HEK293 (cell line): ENCODE measurements at regions not wholly inside any gene's neighbourhood (a gene's known extent, or its start where the extent isn't known, plus 50 kb on each side); places are given as distances from the start of the nearest gene placed in this dataset.

Source experiments
- KLF10 ChIP-seq: fragments of 450-650 bp; IDR thresholded peaks from 2 replicates; pipeline ENCODE4 v1.5.1; 2018; ENCODE audit warnings: missing biosample characterization, mild to moderate bottlenecking, missing genetic modification characterization
- KLF16 ChIP-seq: fragments of 450-650 bp; formaldehyde crosslinking; IDR thresholded peaks from 2 replicates; pipeline ENCODE4 v1.5.1; 2017; ENCODE audit warnings: missing biosample characterization, missing genetic modification characterization
- MEIS1 ChIP-seq: sonication (generic); formaldehyde crosslinking; IDR thresholded peaks from 2 replicates; pipeline ENCODE4 v1.8.1; 2022; ENCODE audit warnings: missing genetic modification reagents, mild to moderate bottlenecking, borderline replicate concordance
- SP2 ChIP-seq: fragments of 450-650 bp; formaldehyde crosslinking; IDR thresholded peaks from 2 replicates; pipeline ENCODE4 v1.5.1; 2016; ENCODE audit warnings: missing biosample characterization, missing genetic modification characterization
- SP3 ChIP-seq: fragments of 450-650 bp; formaldehyde crosslinking; IDR thresholded peaks from 2 replicates; pipeline ENCODE4 v1.5.1; 2016; ENCODE audit warnings: missing biosample characterization, missing genetic modification characterization
- TRIM28 ChIP-seq: IDR thresholded peaks from 2 replicates; pipeline ENCODE4 v1.6.1; 2011; ENCODE audit warnings: low read length, control low read depth, borderline replicate concordance
- ZNF10 ChIP-seq: fragments of 450-650 bp; formaldehyde crosslinking; IDR thresholded peaks from 2 replicates; pipeline ENCODE4 v1.5.1; 2017; ENCODE audit warnings: missing biosample characterization, missing genetic modification characterization
- ZNF175 ChIP-seq: fragments of 450-650 bp; formaldehyde crosslinking; IDR thresholded peaks from 2 replicates; pipeline ENCODE4 v1.5.1; 2016; ENCODE audit warnings: missing biosample characterization, missing genetic modification characterization
- ZNF391 ChIP-seq: fragments of 450-650 bp; formaldehyde crosslinking; IDR thresholded peaks from 2 replicates; pipeline ENCODE4 v1.5.1; 2016; ENCODE audit warnings: low read depth, missing biosample characterization, missing genetic modification characterization, borderline replicate concordance
- ZNF394 ChIP-seq: fragments of 450-650 bp; formaldehyde crosslinking; IDR thresholded peaks from 2 replicates; pipeline ENCODE4 v1.5.1; 2016; ENCODE audit warnings: missing biosample characterization, missing genetic modification characterization, mild to moderate bottlenecking, moderate library complexity, borderline replicate concordance
- ZNF501 ChIP-seq: fragments of 450-650 bp; formaldehyde crosslinking; IDR thresholded peaks from 2 replicates; pipeline ENCODE4 v1.5.1; 2016; ENCODE audit warnings: missing biosample characterization, missing genetic modification characterization
- ZNF555 ChIP-seq: fragments of 450-650 bp; formaldehyde crosslinking; conservative IDR thresholded peaks from 2 replicates; pipeline ENCODE4 v1.5.1; 2017; ENCODE audit warnings: missing biosample characterization, mild to moderate bottlenecking, missing genetic modification characterization, inconsistent platforms
- ZNF654 ChIP-seq: fragments of 450-650 bp; formaldehyde crosslinking; IDR thresholded peaks from 2 replicates; pipeline ENCODE4 v1.5.1; 2016; ENCODE audit warnings: low read depth, missing biosample characterization, missing genetic modification characterization
- ZNF768 ChIP-seq: fragments of 450-650 bp; formaldehyde crosslinking; IDR thresholded peaks from 2 replicates; pipeline ENCODE4 v1.5.1; 2018; ENCODE audit warnings: missing biosample characterization, mild to moderate bottlenecking, missing genetic modification characterization
- ZNF837 ChIP-seq: fragments of 450-650 bp; formaldehyde crosslinking; IDR thresholded peaks from 2 replicates; pipeline ENCODE4 v1.5.1; 2016; ENCODE audit warnings: missing biosample characterization, missing genetic modification characterization
- TF ChIP-seq, protein P1 (sequence below): fragments of 450-650 bp; formaldehyde crosslinking; IDR thresholded peaks from 2 replicates; pipeline ENCODE4 v1.5.1; 2017; ENCODE audit warnings: missing biosample characterization, missing genetic modification characterization
- TF ChIP-seq, protein P2 (sequence below): fragments of 450-650 bp; formaldehyde crosslinking; IDR thresholded peaks from 2 replicates; pipeline ENCODE4 v1.5.1; 2016; ENCODE audit warnings: missing biosample characterization, missing genetic modification characterization
- TF ChIP-seq, protein P3 (sequence below): fragments of 450-650 bp; formaldehyde crosslinking; IDR thresholded peaks from 2 replicates; pipeline ENCODE4 v1.5.1; 2017; ENCODE audit warnings: missing biosample characterization, missing genetic modification characterization
- TF ChIP-seq, protein P4 (sequence below): fragments of 450-650 bp; formaldehyde crosslinking; conservative IDR thresholded peaks from 2 replicates; pipeline ENCODE4 v1.5.1; 2016; ENCODE audit warnings: low read depth, missing biosample characterization, missing genetic modification characterization
- TF ChIP-seq, protein P5 (sequence below): fragments of 450-650 bp; formaldehyde crosslinking; optimal IDR thresholded peaks from 2 replicates; pipeline ENCODE3; 2016; ENCODE audit warnings: missing biosample characterization, mild to moderate bottlenecking, missing genetic modification characterization
- TF ChIP-seq, protein P6 (sequence below): fragments of 450-650 bp; formaldehyde crosslinking; IDR thresholded peaks from 2 replicates; pipeline ENCODE4 v1.5.1; 2016; ENCODE audit warnings: missing biosample characterization, missing genetic modification characterization

DNA sequence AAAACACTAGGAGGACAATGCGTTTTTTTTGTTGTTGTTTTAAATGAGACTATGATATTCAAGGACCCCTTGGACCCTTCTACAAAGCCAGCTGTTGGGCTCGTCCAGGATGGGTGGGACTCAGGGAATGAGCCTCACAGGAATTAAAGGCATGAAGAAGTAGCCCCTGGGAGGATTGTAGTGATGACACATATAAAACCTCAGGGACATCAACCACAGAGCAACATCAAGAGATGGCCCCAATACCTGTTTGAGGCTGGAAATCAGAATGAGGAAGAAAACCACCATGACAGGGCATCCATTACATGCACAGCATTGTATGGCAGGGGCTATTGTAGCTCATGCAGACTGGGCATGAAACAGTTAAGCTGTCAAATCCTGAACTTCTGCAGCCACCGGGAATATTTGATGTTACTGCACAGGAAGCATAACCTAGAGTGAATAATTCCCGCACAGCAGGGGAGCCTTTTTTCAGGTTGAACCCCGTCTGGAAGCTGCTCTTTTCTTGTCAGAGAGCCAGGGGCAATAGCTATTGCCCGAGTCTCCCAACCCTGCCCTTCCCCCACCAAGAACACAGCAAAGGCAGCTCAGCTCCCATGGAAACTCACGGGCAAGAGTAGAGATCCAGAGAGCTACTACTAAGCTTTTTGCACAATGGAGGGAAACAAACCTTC, 140.2 kb upstream of the FGGY start (continued):
- TF ChIP-seq, protein P1, sequence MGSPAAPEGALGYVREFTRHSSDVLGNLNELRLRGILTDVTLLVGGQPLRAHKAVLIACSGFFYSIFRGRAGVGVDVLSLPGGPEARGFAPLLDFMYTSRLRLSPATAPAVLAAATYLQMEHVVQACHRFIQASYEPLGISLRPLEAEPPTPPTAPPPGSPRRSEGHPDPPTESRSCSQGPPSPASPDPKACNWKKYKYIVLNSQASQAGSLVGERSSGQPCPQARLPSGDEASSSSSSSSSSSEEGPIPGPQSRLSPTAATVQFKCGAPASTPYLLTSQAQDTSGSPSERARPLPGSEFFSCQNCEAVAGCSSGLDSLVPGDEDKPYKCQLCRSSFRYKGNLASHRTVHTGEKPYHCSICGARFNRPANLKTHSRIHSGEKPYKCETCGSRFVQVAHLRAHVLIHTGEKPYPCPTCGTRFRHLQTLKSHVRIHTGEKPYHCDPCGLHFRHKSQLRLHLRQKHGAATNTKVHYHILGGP: no peak
- TF ChIP-seq, protein P2, sequence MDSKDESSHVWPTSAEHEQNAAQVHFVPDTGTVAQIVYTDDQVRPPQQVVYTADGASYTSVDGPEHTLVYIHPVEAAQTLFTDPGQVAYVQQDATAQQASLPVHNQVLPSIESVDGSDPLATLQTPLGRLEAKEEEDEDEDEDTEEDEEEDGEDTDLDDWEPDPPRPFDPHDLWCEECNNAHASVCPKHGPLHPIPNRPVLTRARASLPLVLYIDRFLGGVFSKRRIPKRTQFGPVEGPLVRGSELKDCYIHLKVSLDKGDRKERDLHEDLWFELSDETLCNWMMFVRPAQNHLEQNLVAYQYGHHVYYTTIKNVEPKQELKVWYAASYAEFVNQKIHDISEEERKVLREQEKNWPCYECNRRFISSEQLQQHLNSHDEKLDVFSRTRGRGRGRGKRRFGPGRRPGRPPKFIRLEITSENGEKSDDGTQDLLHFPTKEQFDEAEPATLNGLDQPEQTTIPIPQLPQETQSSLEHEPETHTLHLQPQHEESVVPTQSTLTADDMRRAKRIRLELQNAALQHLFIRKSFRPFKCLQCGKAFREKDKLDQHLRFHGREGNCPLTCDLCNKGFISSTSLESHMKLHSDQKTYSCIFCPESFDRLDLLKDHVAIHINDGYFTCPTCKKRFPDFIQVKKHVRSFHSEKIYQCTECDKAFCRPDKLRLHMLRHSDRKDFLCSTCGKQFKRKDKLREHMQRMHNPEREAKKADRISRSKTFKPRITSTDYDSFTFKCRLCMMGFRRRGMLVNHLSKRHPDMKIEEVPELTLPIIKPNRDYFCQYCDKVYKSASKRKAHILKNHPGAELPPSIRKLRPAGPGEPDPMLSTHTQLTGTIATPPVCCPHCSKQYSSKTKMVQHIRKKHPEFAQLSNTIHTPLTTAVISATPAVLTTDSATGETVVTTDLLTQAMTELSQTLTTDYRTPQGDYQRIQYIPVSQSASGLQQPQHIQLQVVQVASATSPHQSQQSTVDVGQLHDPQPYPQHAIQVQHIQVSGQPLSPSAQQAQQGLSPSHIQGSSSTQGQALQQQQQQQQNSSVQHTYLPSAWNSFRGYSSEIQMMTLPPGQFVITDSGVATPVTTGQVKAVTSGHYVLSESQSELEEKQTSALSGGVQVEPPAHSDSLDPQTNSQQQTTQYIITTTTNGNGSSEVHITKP: no peak
- TF ChIP-seq ZNF768 (tag by site-specific recombination) (no peak), SP2 (tag by site-specific recombination) (no peak), ZNF391 (tag by site-specific recombination) (no peak), ZNF837 (tag by site-specific recombination) (no peak), ZNF654 (tag by site-specific recombination) (no peak), ZNF394 (tag by site-specific recombination) (peak; percentile 16; the same call in 1 of the 2 replicates), ZNF555 (tag by site-specific recombination) (no peak), SP3 (tag by site-specific recombination) (no peak), TRIM28 (peak; percentile 77), ZNF501 (no peak), MEIS1 (CRISPR knock-in tag) (no peak), ZNF10 (tag by site-specific recombination) (no peak), ZNF175 (no peak), KLF10 (tag by site-specific recombination) (no peak), KLF16 (tag by site-specific recombination) (no peak)
- TF ChIP-seq, protein P3, sequence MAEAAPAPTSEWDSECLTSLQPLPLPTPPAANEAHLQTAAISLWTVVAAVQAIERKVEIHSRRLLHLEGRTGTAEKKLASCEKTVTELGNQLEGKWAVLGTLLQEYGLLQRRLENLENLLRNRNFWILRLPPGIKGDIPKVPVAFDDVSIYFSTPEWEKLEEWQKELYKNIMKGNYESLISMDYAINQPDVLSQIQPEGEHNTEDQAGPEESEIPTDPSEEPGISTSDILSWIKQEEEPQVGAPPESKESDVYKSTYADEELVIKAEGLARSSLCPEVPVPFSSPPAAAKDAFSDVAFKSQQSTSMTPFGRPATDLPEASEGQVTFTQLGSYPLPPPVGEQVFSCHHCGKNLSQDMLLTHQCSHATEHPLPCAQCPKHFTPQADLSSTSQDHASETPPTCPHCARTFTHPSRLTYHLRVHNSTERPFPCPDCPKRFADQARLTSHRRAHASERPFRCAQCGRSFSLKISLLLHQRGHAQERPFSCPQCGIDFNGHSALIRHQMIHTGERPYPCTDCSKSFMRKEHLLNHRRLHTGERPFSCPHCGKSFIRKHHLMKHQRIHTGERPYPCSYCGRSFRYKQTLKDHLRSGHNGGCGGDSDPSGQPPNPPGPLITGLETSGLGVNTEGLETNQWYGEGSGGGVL: no peak
- TF ChIP-seq, protein P4, sequence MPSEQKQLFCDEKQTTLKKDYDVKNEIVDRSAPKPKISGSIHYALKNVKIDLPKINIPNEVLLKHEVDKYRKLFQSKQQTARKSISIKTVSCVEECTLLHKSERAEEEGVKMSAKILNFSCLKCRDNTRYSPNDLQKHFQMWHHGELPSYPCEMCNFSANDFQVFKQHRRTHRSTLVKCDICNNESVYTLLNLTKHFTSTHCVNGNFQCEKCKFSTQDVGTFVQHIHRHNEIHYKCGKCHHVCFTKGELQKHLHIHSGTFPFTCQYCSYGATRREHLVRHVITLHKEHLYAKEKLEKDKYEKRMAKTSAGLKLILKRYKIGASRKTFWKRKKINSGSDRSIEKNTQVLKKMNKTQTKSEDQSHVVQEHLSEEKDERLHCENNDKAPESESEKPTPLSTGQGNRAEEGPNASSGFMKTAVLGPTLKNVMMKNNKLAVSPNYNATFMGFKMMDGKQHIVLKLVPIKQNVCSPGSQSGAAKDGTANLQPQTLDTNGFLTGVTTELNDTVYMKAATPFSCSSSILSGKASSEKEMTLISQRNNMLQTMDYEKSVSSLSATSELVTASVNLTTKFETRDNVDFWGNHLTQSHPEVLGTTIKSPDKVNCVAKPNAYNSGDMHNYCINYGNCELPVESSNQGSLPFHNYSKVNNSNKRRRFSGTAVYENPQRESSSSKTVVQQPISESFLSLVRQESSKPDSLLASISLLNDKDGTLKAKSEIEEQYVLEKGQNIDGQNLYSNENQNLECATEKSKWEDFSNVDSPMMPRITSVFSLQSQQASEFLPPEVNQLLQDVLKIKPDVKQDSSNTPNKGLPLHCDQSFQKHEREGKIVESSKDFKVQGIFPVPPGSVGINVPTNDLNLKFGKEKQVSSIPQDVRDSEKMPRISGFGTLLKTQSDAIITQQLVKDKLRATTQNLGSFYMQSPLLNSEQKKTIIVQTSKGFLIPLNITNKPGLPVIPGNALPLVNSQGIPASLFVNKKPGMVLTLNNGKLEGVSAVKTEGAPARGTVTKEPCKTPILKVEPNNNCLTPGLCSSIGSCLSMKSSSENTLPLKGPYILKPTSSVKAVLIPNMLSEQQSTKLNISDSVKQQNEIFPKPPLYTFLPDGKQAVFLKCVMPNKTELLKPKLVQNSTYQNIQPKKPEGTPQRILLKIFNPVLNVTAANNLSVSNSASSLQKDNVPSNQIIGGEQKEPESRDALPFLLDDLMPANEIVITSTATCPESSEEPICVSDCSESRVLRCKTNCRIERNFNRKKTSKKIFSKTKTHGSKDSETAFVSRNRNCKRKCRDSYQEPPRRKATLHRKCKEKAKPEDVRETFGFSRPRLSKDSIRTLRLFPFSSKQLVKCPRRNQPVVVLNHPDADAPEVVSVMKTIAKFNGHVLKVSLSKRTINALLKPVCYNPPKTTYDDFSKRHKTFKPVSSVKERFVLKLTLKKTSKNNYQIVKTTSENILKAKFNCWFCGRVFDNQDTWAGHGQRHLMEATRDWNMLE (tag by site-specific recombination): no peak
- TF ChIP-seq, protein P5, sequence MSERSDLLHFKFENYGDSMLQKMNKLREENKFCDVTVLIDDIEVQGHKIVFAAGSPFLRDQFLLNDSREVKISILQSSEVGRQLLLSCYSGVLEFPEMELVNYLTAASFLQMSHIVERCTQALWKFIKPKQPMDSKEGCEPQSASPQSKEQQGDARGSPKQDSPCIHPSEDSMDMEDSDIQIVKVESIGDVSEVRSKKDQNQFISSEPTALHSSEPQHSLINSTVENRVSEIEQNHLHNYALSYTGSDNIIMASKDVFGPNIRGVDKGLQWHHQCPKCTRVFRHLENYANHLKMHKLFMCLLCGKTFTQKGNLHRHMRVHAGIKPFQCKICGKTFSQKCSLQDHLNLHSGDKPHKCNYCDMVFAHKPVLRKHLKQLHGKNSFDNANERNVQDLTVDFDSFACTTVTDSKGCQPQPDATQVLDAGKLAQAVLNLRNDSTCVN (tag by site-specific recombination): no peak
- TF ChIP-seq, protein P6, sequence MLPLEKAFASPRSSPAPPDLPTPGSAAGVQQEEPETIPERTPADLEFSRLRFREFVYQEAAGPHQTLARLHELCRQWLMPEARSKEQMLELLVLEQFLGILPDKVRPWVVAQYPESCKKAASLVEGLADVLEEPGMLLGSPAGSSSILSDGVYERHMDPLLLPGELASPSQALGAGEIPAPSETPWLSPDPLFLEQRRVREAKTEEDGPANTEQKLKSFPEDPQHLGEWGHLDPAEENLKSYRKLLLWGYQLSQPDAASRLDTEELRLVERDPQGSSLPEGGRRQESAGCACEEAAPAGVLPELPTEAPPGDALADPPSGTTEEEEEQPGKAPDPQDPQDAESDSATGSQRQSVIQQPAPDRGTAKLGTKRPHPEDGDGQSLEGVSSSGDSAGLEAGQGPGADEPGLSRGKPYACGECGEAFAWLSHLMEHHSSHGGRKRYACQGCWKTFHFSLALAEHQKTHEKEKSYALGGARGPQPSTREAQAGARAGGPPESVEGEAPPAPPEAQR (tag by site-specific recombination): no peak
